SU-DHL-6 (cell line): ENCODE measurements at regions not wholly inside any gene's neighbourhood (a gene's known extent, or its start where the extent isn't known, plus 50 kb on each side); places are given as distances from the start of the nearest gene placed in this dataset.

Source experiments
- CTCF ChIP-seq: fragments of 200-600 bp; sonication (generic); IDR thresholded peaks from one replicate; pipeline ENCODE4 v1.5.1; 2017; ENCODE audit warnings: antibody characterized with exemption, mild to moderate bottlenecking, low read length, moderate library complexity; ENCODE audit not compliant: insufficient read depth, poor library complexity, severe bottlenecking
- EZH2phosphoT487 ChIP-seq: fragments of 200-600 bp; sonication (generic), shearing (Covaris generic); conservative IDR thresholded peaks from 2 replicates; pipeline ENCODE4 v1.6.1; 2018; ENCODE audit warnings: mild to moderate bottlenecking, antibody characterized with exemption, low read length, moderate library complexity, mixed read lengths

GRCh38 chr4:11633430-11633829, 204.7 kb upstream of the HS3ST1 start:
- no peak for TF ChIP-seq CTCF
- TF ChIP-seq EZH2phosphoT487: no peak
